Ovary (tissue), 7 donors: ENCODE measurements at regions not wholly inside any gene's neighbourhood (a gene's known extent, or its start where the extent isn't known, plus 50 kb on each side); places are given as distances from the start of the nearest gene placed in this dataset. TPM values are rescaled to one million over a fixed set of nuclear protein-coding genes. Genes with fewer than 3 reads are reported as not detected.

Experiments
- DNase-seq, 5 donors: peaks; one replicate each; pipeline ENCODE4 v3.0.0-alpha.2; 2019 to 2020
- H3K27ac ChIP-seq, 2 donors: fragments of 200-600 bp; one replicate each; pipeline versions ENCODE4 v1.5.1 to v1.8.0; 2019 to 2022
- H3K27me3 ChIP-seq: fragments of 200-600 bp; one replicate; pipeline ENCODE4 v1.8.0; 2022
- H3K36me3 ChIP-seq: fragments of 200-600 bp; sonication (generic); one replicate; pipeline ENCODE4 v1.5.1; 2019
- H3K4me1 ChIP-seq: one replicate; pipeline ENCODE4 v1.8.1; 2013; ENCODE audit warnings: mild to moderate bottlenecking, moderate library complexity; ENCODE audit not compliant: insufficient read depth
- H3K4me3 ChIP-seq: fragments of 200-600 bp; sonication (generic); one replicate; pipeline ENCODE4 v1.5.1; 2017
- H3K9me3 ChIP-seq, 2 donors: fragments of 200-600 bp in 1 of 2; sonication (generic) in 1 of 2; one replicate each; pipeline versions ENCODE4 v1.5.1 to v1.8.1; 2013 to 2019; ENCODE audit warnings: mild to moderate bottlenecking in 1 of 2, moderate library complexity in 1 of 2
- EP300 ChIP-seq: sonication (generic); formaldehyde crosslinking; IDR thresholded peaks from one replicate; pipeline ENCODE4 v1.6.1; 2017; ENCODE audit warnings: antibody characterized with exemption
- POLR2A ChIP-seq: fragments of 450-650 bp; IDR thresholded peaks from one replicate; pipeline ENCODE4 v1.6.1; 2017; ENCODE audit warnings: antibody characterized with exemption, mild to moderate bottlenecking, moderate library complexity
- WGBS, 3 donors: extraction: QIAGEN DNeasy Blood & Tissue Kit in 1 of 3; methylation state at CpG; one replicate each; pipeline versions ENCODE4 v1.1.5 to v1.1.7; 2013 to 2017; 5-methylcytosine and 5-hydroxymethylcytosine counted together
- intact Hi-C, 4 donors: fragments of 100-400 bp; cut with DNase I; formaldehyde crosslinking; loops; one replicate each; pipeline versions ENCODE4 v1.11.0 to v1.15.1; 2022 to 2023
- small RNA-seq: library from RNA; depleted of rRNA; stranded (forward); fragments of <200 nt; gene quantifications from one replicate; pipeline ENCODE3, GENCODE V24; 2016
- TF ChIP-seq, protein P1 (sequence below), 3 donors: fragments of 450-650 bp in 2 of 3; fragments of 200-600 bp in 1 of 3; IDR thresholded peaks; one replicate each; pipeline versions ENCODE4 v1.5.1 to v1.8.0; 2016 to 2022; ENCODE audit warnings: antibody characterized with exemption in 3 of 3, mild to moderate bottlenecking in 1 of 3
- donor health status: DM: no; HTN: no; CAD: no; lungs with moderate emphysema.
- donor health status: DM: no; HTN: no; CAD: no.
- donor health status: Bipolar disorder and iron deficiency.
- donor health status: DM: no; HTN: no; CAD: no.
- donor health status: DM: yes; HTN: yes; CAD: no.

GRCh38 chr16:27736431-27736830 is 186.5 kb downstream of the KATNIP start:
- no peaks in the 10 kb centered on the region for H3K9me3 ChIP-seq
- no peaks in the 10 kb centered on the region for H3K4me1 ChIP-seq
- DNase-seq: no peak
- TF ChIP-seq POLR2A: no peak
- TF ChIP-seq EP300: no peak
- TF ChIP-seq, protein P1, sequence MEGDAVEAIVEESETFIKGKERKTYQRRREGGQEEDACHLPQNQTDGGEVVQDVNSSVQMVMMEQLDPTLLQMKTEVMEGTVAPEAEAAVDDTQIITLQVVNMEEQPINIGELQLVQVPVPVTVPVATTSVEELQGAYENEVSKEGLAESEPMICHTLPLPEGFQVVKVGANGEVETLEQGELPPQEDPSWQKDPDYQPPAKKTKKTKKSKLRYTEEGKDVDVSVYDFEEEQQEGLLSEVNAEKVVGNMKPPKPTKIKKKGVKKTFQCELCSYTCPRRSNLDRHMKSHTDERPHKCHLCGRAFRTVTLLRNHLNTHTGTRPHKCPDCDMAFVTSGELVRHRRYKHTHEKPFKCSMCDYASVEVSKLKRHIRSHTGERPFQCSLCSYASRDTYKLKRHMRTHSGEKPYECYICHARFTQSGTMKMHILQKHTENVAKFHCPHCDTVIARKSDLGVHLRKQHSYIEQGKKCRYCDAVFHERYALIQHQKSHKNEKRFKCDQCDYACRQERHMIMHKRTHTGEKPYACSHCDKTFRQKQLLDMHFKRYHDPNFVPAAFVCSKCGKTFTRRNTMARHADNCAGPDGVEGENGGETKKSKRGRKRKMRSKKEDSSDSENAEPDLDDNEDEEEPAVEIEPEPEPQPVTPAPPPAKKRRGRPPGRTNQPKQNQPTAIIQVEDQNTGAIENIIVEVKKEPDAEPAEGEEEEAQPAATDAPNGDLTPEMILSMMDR (IDR thresholded peaks at IDR 0.05): no peak
- 88 to 95% (median 91%) methylated on average over 6 of the region's 6 CpGs for WGBS, 3 donors
- no peak overlapping the region for H3K27ac ChIP-seq
- no peaks in the 10 kb centered on the region for H3K36me3 ChIP-seq
- no peak overlapping the region for H3K4me3 ChIP-seq
- no peaks in the 10 kb centered on the region for H3K27me3 ChIP-seq
- intact Hi-C loops: no loop called here

DNA sequence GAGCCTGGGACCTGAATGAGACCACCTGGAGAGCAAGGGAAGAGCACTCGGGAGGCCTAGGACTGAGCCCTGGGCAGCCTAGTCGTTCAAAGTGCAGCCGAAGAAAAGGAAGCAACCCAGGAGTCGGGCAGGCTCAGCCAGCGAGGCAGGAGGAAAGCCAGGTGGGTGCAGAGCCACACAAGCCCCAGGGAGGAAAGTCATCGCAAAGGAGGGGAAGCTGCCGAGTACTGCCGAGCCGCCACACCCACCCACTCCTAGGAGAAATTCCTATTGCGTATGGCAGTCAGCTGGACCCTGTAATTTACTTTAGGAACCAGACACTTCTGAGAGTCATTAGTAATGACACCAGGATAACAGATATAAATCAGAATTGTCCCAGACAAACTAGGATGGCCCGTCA is 187.6 kb downstream of the KATNIP start:
- Histone ChIP-seq H3K4me3 (no peak overlapping the region), H3K9me3 (no peaks in the 10 kb centered on the region), H3K27ac (no peak overlapping the region), H3K27me3 (no peaks in the 10 kb centered on the region), H3K4me1 (no peaks in the 10 kb centered on the region), H3K36me3 (no peaks in the 10 kb centered on the region)
- TF ChIP-seq POLR2A (no peak), EP300 (no peak)
- TF ChIP-seq, protein P1 (IDR thresholded peaks at IDR 0.05): no peak
- no peak for DNase-seq
- intact Hi-C loops: no loop called here
- WGBS, 3 donors: 88 to 90% (median 89%) methylated on average over 11 of the region's 11 CpGs

Small RNA genes lying in the stretch of these regions (small RNA-seq; reads per million reads assigned to genes)
- not detected for gene RF00019
